Fibroblast of skin of back (primary cell): ENCODE measurements at regions not wholly inside any gene's neighbourhood (a gene's known extent, or its start where the extent isn't known, plus 50 kb on each side); places are given as distances from the start of the nearest gene placed in this dataset.

Experiments
- DNase-seq: peaks from one replicate; pipeline ENCODE4 v3.0.0-alpha.2; 2013

- no peak for DNase-seq
These were observed 152.8 kb upstream of the GSC start for GRCh38 chr14:94922595-94923239.

GRCh38 chr14:94921882-94922585 lies 152.1 kb upstream of the GSC start:
- peak; percentile 47 for DNase-seq

- DNase-seq = no peak
These were observed 151.5 kb upstream of the GSC start for GRCh38 chr14:94921456-94921855.

DNA sequence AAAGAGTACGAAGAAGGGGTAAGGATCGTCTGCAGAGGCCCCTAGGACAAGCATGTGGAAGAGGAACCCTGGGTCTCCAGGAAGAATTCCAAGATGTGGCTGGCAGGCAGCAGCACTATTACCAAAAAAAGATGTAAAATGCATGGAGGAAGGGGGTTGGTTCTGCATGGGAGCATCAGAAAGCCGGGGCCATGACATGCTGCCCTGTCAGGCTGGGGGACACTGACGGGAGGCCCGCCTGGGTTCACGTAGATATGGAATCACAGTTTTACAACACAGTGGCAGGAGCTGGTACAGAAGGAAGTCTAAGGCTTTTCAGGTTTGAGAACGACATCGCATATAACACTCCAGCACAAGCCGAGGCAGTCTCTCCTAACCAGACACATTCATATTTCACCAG lies 150.0 kb upstream of the GSC start:
- no peak for DNase-seq

DNA sequence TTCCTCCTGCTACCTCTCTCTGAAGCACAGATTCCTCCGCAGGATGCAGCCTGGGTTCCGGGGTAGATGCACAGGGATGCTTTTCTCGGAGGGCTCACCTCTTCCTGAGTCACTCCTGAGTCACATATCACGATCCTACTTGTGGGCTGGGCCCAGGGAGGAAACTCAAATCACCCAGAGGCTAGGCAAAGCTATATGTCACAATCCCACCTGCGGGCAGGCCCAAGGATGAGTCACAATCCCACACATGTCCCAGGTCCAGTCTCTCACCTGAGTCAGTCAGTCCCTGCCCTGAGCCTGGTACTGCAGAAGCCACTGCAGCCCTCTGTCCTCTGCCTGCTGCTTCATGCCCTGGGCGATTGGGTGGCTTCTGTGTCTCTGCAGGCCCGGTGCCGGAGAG lies 149.0 kb upstream of the GSC start:
- DNase-seq = no peak

DNA sequence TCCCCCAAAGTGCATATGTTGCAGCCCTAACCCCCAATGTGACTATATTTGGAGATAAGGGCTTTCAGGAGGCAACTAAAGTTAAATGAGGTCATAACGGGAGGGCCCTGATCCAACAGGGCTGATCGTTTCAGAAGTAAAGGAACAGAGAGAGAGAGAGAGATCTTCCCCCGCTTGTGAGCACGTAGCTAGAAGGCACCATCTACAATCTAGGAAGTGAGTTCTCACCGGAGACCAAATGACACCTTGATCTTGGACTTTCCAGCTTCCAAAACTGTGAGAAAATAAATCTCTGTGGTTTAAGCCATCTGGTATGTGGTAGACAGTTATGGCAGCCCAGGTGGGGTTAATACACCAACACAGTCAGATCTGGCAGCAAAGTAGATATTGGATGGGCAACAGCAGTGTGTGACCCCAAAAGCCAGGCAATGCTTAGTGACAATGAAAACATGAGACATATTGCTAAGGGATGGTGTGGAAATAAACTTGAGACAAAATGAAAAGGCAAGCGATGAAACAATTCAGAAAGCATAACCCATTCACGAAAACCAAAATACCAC lies 147.2 kb upstream of the GSC start:
- no peak for DNase-seq

DNA sequence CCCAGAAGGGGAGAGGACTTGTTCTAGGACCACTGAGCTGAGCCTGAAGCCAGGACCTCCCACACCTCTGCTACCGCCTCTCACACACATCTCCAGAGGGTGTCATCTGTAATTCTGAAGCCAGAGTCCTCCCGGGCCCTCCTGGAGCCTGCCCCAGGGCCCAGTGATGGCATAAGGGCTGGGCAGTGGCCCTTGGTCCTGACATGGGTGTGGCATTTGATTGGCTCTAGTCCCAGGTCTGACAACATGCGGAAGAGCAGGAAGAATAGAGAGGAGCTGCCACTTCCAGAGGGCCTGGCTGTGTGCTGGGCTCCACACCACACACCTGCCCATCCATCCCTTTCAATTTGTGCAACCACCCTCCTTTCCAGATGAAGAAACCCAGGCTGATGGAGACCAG lies 144.3 kb upstream of the GSC start:
- no peak for DNase-seq

DNA sequence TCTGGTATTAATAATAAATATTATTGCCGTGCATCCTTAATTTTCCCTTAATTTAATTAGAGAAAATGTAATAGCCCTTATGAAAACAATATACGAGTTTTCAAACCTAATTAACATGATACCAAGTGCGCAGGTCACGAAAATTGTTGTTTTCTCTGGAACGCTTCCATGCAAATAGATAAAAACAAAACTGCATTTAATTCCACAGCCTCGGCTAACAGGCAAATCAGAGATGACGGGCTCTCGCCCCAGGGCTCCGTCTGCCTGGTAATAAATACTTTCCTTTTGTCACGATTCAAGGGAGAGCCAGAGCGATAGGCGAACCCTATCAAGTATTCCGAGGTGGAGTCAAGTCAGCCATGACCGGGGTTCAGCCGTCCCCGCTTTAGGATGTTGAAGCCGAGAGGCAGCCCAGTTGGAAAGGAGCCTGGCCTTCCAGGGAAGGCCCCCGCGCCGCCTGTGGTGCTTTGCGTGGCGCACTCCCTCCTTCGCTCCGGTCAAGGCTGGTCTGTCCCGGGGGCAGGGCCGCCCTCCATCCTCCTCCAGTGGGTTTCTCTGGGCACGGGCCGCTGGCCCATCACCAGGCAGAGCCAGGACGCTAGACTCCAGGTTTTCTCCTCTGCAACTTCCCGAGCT lies 137.8 kb upstream of the GSC start:
- no peak for DNase-seq

- no peak for DNase-seq
These were observed 137.2 kb upstream of the GSC start for GRCh38 chr14:94906991-94907587.

GRCh38 chr14:94906577-94906976 lies 136.7 kb upstream of the GSC start:
- no peak for DNase-seq

DNA sequence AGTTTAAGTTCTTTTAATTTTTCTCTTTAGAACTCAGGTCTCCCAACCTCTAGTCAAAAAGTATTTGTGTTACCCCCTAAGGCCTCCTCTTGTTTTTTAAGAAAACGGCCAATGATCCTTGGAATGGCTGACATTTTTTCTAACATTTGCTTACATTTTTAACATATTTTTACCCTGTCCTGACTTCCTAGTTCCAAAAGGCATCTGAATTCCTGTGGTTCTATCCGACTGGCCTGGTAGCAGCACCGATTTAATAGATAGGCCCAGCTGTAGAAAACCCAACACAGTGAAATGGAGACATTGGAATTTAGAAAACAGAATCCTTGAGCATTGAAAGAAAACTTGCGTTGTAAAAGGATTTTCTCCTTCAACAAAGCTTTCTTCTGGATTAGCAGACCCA lies 134.7 kb upstream of the GSC start:
- DNase-seq = peak; percentile 95

- DNase-seq = peak; percentile 3
These were observed 134.0 kb upstream of the GSC start for GRCh38 chr14:94903883-94904282.

- DNase-seq = no peak
These were observed 133.4 kb upstream of the GSC start for GRCh38 chr14:94903338-94903737.

GRCh38 chr14:94897561-94897960 lies 127.6 kb upstream of the GSC start:
- no peak for DNase-seq

DNA sequence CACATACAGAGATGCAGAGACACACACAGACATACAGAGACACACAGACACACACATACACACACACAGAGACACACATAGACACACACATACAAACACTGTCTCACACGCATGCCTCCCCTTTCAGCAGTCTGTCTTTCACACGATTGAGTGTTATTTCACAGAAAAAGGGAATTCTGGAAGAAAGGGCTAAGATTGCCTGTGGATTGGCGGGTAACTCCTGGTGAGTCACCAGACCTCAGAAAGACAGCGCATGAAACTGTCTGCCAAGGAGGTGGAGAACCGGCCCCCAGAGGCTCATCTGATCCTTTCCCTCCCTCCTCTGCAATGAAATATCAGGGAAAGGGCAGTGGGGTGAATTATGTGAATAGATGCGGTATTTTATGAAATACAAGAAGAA lies 127.2 kb upstream of the GSC start:
- peak; percentile 78 for DNase-seq

DNA sequence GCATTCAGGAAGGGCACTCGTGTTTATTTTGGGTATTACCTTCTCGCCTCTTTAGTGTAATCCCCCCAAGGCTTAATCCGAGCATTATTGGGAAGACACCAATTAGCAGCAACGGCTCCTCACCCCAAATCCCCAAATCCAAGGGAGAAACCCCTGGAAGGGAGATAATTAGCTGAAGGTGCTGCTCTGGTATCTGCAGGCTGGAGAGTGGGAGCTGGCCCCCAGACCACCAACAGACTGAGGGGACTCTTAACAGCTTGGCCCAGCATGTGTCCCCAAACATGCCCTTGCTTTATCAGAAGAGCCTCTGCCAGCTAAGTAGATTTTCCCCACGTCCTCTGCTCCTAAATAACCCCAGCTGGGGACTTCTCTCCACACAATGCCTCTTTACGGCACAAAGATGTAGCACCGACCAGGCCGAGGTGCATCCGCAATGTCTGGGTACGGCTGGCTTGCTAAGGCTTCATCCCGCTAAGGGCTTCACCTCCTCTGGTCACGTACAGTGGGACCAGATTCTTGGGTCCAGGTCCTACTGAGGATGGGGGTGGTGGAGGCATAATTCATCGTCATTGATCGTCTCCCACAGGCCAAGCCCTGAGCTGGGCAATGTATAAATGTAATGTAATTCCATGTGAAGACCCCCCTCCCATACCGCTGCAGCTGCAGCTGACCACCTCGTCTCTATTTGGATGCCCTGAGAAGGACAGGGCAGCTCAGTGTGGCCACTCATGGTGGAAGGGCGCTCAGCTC lies 123.7 kb upstream of the GSC start:
- no peak for DNase-seq

DNA sequence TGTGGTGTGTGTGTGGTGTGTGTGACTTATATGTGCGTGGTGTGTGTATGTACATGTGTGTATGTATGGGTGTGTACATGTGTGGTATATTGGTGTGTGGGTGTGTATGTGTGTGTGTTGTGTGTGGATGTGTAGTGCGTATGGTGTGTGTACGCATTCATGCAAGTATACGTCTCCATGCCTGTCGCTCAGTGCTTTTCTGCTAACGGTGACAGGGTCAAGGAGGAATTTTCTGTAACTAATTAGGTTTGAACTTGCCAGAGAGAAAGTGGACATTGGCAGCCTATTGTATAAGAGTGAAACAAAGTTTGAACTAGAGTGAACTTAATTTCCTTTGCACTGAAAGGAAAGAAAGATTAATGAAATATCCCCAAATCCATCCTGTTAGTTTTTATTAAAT lies 120.9 kb upstream of the GSC start:
- DNase-seq = peak; percentile 16

DNA sequence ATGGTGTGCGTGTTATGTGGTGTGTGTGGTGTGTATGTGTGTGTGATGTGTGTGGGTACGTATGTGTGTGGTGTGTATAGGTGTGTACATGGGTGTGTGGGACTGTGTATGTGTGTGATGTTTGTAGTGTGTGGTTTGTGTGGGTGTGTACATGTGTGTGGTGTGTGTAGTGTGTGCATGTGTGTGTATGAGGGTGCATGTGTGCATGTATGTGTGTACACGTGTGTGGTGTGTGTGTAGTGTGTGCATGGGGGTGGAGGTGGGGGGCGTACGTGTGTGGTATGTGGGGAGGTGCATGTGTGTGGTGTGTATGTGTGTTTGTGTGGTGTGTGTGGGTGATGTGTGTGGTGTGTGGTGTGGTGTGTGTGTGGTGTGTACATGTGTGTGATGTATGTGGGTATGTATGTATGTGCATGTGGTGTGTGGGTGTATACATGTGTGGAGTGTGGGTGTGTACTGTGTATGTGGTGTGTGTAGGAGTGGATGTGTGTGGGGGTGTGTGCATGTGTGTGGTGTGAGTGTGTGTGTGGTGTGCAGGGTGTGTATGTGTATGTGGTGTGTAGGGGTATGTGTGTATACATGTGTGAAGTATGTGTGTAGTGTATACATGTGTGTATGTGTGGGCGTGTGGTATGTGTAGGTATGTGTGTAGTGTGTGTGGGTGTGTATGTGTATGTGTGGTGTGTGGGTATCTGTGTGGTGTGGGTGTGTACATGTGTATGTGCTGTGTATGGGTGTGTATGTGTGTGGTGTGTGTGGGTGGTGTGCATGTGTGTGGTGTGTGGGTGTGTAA lies 119.8 kb upstream of the GSC start:
- no peak for DNase-seq

- no peak for DNase-seq
These were observed 118.2 kb upstream of the GSC start for GRCh38 chr14:94888121-94888520.

- no peak for DNase-seq
These were observed 117.7 kb upstream of the GSC start for GRCh38 chr14:94887591-94887990.

DNA sequence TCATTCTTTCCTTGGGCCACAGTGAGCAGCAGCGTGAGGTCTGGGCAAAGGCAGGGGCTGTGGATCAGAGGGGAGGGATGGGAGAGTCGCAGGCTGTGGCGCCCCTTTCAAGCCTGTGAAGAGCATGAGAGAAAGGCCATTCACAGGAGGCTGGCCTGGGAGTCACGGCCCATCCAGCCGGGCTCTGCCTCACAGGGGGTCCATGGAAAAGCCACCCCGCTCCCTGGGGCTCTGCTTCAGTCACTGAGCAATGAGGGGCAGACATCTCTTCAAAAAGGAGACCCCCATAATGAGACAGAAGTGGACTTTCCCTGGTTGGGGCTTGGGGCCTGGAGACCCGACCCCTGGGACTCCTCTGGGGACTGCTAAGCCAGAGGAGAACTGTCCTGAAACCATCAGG lies 117.0 kb upstream of the GSC start:
- DNase-seq = no peak
